GM23338 (cell line): ENCODE measurements at regions not wholly inside any gene's neighbourhood (a gene's known extent, or its start where the extent isn't known, plus 50 kb on each side); places are given as distances from the start of the nearest gene placed in this dataset.
"Not testable (repeated sequence)": the region's sequence is repeated elsewhere in the genome, so short reads cannot be mapped to it uniquely, and the experiment has no call there.

Experiments used
- ATAC-seq: fragments of 200-7000 bp; cut with Tn5 transposase; 3 replicates; pipeline ENCODE4 v1.9.1; 2020
- DNase-seq: peaks from one replicate; pipeline ENCODE4 v3.0.0-alpha.2; 2015; ENCODE audit warnings: low spot score
- H2AFZ ChIP-seq: fragments of 200-600 bp; sonication (generic); 2 replicates; pipeline ENCODE4 v1.8.0; 2016; ENCODE audit warnings: antibody characterized with exemption, mild to moderate bottlenecking, moderate library complexity
- H3F3A ChIP-seq: fragments of 200-600 bp; sonication (generic); replicated peaks from 2 replicates; pipeline ENCODE4 v1.8.0; 2017; ENCODE audit warnings: antibody characterized with exemption, mixed run types, low read depth
- H3K27ac ChIP-seq: fragments of 200-600 bp; sonication (generic); 2 replicates; pipeline ENCODE4 v1.6.1; 2016; ENCODE audit warnings: low read depth
- H3K27me3 ChIP-seq: fragments of 200-600 bp; sonication (generic); 2 replicates; pipeline ENCODE4 v1.8.0; 2016; ENCODE audit warnings: mild to moderate bottlenecking, mixed run types, moderate library complexity; ENCODE audit not compliant: insufficient read depth
- H3K36me3 ChIP-seq: fragments of 200-600 bp; sonication (generic); 2 replicates; pipeline ENCODE4 v1.8.0; 2016; ENCODE audit warnings: mild to moderate bottlenecking; ENCODE audit not compliant: insufficient read depth
- H3K4me1 ChIP-seq: fragments of 200-600 bp; sonication (generic); 2 replicates; pipeline ENCODE4 v1.8.0; 2016; ENCODE audit warnings: mild to moderate bottlenecking, moderate library complexity; ENCODE audit not compliant: insufficient read depth
- H3K4me2 ChIP-seq: fragments of 200-600 bp; sonication (generic); 2 replicates; pipeline ENCODE4 v1.7.1; 2017; ENCODE audit warnings: mixed run types
- H3K4me3 ChIP-seq: fragments of 200-600 bp; sonication (generic); 2 replicates; pipeline ENCODE4 v1.6.1; 2016; ENCODE audit warnings: mixed run types
- H3K79me2 ChIP-seq: fragments of 200-600 bp; sonication (generic); replicated peaks from 2 replicates; pipeline ENCODE4 v1.8.0; 2017; ENCODE audit warnings: mild to moderate bottlenecking; ENCODE audit not compliant: insufficient read depth
- H3K9me2 ChIP-seq: fragments of 200-600 bp; sonication (generic); 2 replicates; pipeline ENCODE4 v1.8.0; 2017; ENCODE audit not compliant: insufficient read depth
- H4K20me1 ChIP-seq: fragments of 200-600 bp; sonication (generic); replicated peaks from 2 replicates; pipeline ENCODE4 v1.8.0; 2017; ENCODE audit warnings: mild to moderate bottlenecking; ENCODE audit not compliant: insufficient read depth
- H3K27ac Mint-ChIP-seq: 2 replicates; pipeline ENCODE4 v1.8.0; 2020; ENCODE audit warnings: inconsistent platforms, mild to moderate bottlenecking, moderate library complexity, mixed read lengths
- H3K27me3 Mint-ChIP-seq: 3 replicates; pipeline ENCODE4 v1.8.0; 2022; ENCODE audit warnings: low read depth, mild to moderate bottlenecking, moderate library complexity, mixed read lengths, inconsistent platforms; ENCODE audit not compliant: insufficient read depth, poor library complexity
- H3K36me3 Mint-ChIP-seq: 3 replicates; pipeline ENCODE4 v1.8.0; 2021; ENCODE audit warnings: low read depth, mild to moderate bottlenecking, inconsistent platforms, moderate library complexity, mixed read lengths
- H3K4me1 Mint-ChIP-seq: 3 replicates; pipeline ENCODE4 v1.8.0; 2020; ENCODE audit warnings: mild to moderate bottlenecking, inconsistent platforms, mixed read lengths
- H3K4me3 Mint-ChIP-seq: 3 replicates; pipeline ENCODE4 v1.8.0; 2021; ENCODE audit warnings: moderate library complexity, mild to moderate bottlenecking, inconsistent platforms, mixed read lengths
- H3K9me3 Mint-ChIP-seq: 3 replicates; pipeline ENCODE4 v1.8.0; 2020; ENCODE audit warnings: moderate library complexity, mild to moderate bottlenecking, inconsistent platforms, mixed read lengths
- CREB1 ChIP-seq: fragments of 250-450 bp; sonication (Bioruptor Pico); IDR thresholded peaks from 2 replicates; pipeline ENCODE4 v1.5.0; 2020; ENCODE audit warnings: low read depth, mild to moderate bottlenecking, moderate library complexity
- CTCF ChIP-seq, 2 experiments: fragments of 200-600 bp in 1 of 2; sonication (generic) in 1 of 2; conservative IDR thresholded peaks; 2 replicates each; pipeline versions ENCODE4 v1.5.1 to v1.6.1; 2016 to 2017; ENCODE audit warnings: antibody characterized with exemption in 2 of 2, low read depth in 2 of 2, mild to moderate bottlenecking in 2 of 2, moderate library complexity in 1 of 2
- ETS1 ChIP-seq: IDR thresholded peaks from 2 replicates; pipeline ENCODE4 v1.6.1; 2016; ENCODE audit warnings: antibody characterized with exemption
- JUNB ChIP-seq: IDR thresholded peaks from one replicate; pipeline ENCODE4 v1.6.1; 2016; ENCODE audit warnings: antibody characterized with exemption; ENCODE audit not compliant: unreplicated experiment
- NANOG ChIP-seq: IDR thresholded peaks from 2 replicates; pipeline ENCODE4 v1.6.1; 2016; ENCODE audit warnings: antibody characterized with exemption, borderline replicate concordance
- POLR2AphosphoS5 ChIP-seq: IDR thresholded peaks from 2 replicates; pipeline ENCODE4 v1.6.1; 2016; ENCODE audit warnings: antibody characterized with exemption, low read depth
- REST ChIP-seq: IDR thresholded peaks from one replicate; pipeline ENCODE4 v1.6.1; 2018; ENCODE audit warnings: antibody characterized with exemption; ENCODE audit not compliant: unreplicated experiment
- ZNF114 ChIP-seq: fragments of 250-450 bp; sonication (Bioruptor Pico); IDR thresholded peaks from 2 replicates; pipeline ENCODE4 v1.5.0; 2020; ENCODE audit warnings: mild to moderate bottlenecking, moderate library complexity
- TF ChIP-seq, protein P1 (sequence below): fragments of 250-450 bp; sonication (Bioruptor Pico); IDR thresholded peaks from 2 replicates; pipeline ENCODE4 v1.5.0; 2020; ENCODE audit warnings: mild to moderate bottlenecking, moderate library complexity

DNA sequence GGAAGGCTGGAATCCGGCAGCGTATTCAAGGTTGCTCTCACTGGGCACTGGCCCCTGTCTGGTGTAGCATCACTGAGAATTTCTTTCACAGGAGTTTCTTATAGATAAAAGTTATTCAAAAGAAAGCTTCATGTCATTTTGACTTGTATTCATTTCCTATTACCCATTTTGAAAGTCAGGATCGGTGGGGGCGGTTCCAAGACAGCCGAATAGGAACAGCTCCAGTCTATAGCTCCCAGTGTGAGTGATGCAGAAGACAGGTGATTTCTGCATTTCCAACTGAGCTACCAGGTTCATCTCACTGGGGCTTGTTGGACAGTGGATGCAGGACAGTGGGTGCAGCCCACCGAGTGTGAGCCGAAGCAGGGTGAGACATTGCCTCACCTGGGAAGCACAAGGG, 51.5 kb upstream of the CDC42EP3 start:
- not testable (repeated sequence) for H3K27ac Mint-ChIP-seq, H3K27me3 Mint-ChIP-seq, H3K4me1 ChIP-seq, H3K27me3 ChIP-seq, H3K4me3 ChIP-seq, H2AFZ ChIP-seq, H3K79me2 ChIP-seq, H3K4me3 Mint-ChIP-seq, ATAC-seq, H3K36me3 ChIP-seq, H3K4me2 ChIP-seq, DNase-seq, H3K9me2 ChIP-seq, H4K20me1 ChIP-seq, H3K4me1 Mint-ChIP-seq, H3K27ac ChIP-seq, H3F3A ChIP-seq
- H3K9me3 Mint-ChIP-seq: peaks cover 38% of the 10 kb centered on the region
- H3K36me3 Mint-ChIP-seq: peaks cover 11% of the 10 kb centered on the region

GRCh38 chr2:37730037-37730818, 58.8 kb upstream of the CDC42EP3 start:
- ATAC-seq: no peak
- no peaks in the 10 kb centered on the region for H3K27me3 ChIP-seq
- H3K4me1 ChIP-seq: no peaks in the 10 kb centered on the region
- no peak overlapping the region for H3K4me3 Mint-ChIP-seq
- peaks cover 11% of the 10 kb centered on the region for H3K4me1 Mint-ChIP-seq
- H3K79me2 ChIP-seq: no peaks in the 10 kb centered on the region
- H3K36me3 ChIP-seq: no peaks in the 10 kb centered on the region
- H3K9me2 ChIP-seq: no peaks in the 10 kb centered on the region; the same call in 1 of the 2 replicates
- no peak overlapping the region for H3K4me3 ChIP-seq
- no peaks in the 10 kb centered on the region for H3K27me3 Mint-ChIP-seq
- no peak overlapping the region for H3K27ac ChIP-seq
- H2AFZ ChIP-seq: no peak overlapping the region
- no peak for DNase-seq
- H3F3A ChIP-seq: no peaks in the 10 kb centered on the region
- no peak overlapping the region for H3K4me2 ChIP-seq
- H3K9me3 Mint-ChIP-seq: peaks cover 5% of the 10 kb centered on the region; the same call in 1 of the 3 replicates
- no peaks in the 10 kb centered on the region for H3K36me3 Mint-ChIP-seq
- no peak overlapping the region for H3K27ac Mint-ChIP-seq
- H4K20me1 ChIP-seq: no peaks in the 10 kb centered on the region
- TF ChIP-seq POLR2AphosphoS5 (no peak), ZNF114 (CRISPR knock-in tag) (no peak), JUNB (no peak), CTCF (conservative IDR thresholded peaks at IDR 0.05; ENCODE audit: low read depth in 2 of 2) (no peak), REST (no peak), ETS1 (no peak), NANOG (no peak), CREB1 (CRISPR knock-in tag) (no peak)
- TF ChIP-seq, protein P1, sequence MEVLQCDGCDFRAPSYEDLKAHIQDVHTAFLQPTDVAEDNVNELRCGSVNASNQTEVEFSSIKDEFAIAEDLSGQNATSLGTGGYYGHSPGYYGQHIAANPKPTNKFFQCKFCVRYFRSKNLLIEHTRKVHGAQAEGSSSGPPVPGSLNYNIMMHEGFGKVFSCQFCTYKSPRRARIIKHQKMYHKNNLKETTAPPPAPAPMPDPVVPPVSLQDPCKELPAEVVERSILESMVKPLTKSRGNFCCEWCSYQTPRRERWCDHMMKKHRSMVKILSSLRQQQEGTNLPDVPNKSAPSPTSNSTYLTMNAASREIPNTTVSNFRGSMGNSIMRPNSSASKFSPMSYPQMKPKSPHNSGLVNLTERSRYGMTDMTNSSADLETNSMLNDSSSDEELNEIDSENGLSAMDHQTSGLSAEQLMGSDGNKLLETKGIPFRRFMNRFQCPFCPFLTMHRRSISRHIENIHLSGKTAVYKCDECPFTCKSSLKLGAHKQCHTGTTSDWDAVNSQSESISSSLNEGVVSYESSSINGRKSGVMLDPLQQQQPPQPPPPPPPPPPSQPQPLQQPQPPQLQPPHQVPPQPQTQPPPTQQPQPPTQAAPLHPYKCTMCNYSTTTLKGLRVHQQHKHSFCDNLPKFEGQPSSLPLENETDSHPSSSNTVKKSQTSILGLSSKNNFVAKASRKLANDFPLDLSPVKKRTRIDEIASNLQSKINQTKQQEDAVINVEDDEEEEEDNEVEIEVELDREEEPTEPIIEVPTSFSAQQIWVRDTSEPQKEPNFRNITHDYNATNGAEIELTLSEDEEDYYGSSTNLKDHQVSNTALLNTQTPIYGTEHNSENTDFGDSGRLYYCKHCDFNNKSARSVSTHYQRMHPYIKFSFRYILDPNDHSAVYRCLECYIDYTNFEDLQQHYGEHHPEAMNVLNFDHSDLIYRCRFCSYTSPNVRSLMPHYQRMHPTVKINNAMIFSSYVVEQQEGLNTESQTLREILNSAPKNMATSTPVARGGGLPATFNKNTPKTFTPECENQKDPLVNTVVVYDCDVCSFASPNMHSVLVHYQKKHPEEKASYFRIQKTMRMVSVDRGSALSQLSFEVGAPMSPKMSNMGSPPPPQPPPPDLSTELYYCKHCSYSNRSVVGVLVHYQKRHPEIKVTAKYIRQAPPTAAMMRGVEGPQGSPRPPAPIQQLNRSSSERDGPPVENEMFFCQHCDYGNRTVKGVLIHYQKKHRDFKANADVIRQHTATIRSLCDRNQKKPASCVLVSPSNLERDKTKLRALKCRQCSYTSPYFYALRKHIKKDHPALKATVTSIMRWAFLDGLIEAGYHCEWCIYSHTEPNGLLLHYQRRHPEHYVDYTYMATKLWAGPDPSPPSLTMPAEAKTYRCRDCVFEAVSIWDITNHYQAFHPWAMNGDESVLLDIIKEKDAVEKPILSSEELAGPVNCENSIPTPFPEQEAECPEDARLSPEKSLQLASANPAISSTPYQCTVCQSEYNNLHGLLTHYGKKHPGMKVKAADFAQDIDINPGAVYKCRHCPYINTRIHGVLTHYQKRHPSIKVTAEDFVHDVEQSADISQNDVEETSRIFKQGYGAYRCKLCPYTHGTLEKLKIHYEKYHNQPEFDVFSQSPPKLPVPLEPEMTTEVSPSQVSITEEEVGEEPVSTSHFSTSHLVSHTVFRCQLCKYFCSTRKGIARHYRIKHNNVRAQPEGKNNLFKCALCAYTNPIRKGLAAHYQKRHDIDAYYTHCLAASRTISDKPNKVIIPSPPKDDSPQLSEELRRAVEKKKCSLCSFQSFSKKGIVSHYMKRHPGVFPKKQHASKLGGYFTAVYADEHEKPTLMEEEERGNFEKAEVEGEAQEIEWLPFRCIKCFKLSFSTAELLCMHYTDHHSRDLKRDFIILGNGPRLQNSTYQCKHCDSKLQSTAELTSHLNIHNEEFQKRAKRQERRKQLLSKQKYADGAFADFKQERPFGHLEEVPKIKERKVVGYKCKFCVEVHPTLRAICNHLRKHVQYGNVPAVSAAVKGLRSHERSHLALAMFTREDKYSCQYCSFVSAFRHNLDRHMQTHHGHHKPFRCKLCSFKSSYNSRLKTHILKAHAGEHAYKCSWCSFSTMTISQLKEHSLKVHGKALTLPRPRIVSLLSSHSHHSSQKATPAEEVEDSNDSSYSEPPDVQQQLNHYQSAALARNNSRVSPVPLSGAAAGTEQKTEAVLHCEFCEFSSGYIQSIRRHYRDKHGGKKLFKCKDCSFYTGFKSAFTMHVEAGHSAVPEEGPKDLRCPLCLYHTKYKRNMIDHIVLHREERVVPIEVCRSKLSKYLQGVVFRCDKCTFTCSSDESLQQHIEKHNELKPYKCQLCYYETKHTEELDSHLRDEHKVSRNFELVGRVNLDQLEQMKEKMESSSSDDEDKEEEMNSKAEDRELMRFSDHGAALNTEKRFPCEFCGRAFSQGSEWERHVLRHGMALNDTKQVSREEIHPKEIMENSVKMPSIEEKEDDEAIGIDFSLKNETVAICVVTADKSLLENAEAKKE: no peak
